ENCODE measurements at regions not wholly inside any gene's neighbourhood (a gene's known extent, or its start where the extent isn't known, plus 50 kb on each side); places are given as distances from the start of the nearest gene placed in this dataset.

DNA sequence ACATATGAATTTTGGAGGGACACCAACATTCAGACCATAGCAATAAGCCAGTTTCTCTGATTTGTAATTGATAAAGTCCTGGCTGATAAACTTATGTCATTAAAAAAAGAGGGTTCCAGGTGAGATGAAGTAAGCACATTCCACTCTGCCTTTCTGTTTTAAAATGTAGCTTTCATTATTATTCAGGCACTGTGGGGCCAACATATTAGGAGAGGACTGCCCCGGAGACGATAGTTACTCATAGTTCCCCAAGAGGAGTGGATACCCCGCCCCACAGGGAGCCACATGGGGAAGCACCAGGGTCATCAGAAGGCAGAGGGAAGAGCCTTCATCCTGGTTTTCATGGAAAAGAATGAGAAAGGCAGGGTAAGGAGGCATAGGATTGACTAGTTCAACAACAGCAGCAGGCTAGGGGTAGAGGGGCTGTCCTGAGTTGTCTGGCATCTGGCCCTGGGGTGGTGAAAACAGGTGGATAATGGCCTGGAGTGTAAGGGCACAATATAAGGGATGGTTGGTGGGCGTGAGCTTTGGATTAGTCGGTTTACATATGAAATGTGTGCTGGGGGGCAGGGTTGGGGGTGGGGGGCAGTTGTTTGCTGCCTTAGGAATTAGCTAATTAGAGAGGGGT is 78.7 kb upstream of the PROK2 start:
- no peak for DNase-seq (ENCODE audit: low read depth in 2 of 2)

DNA sequence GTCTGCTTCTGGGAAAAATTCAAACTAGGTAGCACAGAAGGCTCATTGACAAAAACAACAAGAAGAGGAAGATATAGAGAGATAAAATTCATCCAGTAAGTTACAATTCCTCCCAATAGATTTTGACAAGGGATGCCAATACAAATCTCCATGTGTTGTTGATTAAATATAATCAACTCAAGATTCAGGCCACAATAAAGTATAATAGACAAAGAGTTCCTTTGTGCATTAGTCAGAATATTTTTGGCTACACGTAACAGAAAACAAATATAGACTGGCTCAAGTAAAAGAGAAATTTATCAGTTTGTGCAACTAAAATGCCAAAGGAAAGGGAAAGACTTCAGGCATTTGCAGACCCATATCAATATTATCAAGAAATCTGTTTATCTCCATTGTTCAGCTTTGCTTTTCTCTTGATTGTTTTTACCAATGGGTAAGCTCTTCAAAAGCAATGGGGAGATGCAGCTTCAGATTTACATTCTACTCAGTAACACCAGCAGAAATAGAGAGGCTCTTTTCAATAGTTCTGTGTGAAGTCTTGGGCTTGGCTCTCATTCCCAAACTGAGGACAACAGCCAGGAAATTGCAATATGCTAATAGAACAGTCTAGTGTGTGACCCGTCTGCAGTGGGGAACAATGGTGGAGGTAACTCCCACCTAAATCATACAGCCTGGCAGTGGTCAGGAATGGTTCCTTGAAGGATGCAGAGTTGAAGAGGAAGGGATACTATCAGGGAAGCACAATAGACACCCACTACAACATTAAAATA is 77.6 kb upstream of the PROK2 start:
- DNase-seq (ENCODE audit: low read depth in 2 of 2), result no peak

DNA sequence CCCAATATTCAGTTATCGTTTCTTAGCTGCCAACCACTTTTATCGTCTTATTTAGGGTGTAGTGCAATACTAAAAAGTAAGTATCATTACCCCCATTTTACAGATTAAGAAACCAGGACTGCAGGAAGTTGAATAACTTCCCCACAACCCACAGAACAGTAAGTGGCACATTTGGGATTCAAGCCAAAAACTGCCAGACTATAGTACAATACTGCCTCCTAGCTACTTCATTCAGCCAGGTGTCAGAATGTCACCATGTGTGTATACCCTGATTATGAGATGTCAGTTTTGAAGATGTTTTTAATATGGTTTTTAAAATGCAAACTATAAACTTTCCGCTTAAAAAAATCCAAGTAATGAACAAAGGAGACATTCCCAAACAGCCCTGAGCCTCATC is 74.2 kb upstream of the PROK2 start:
- DNase-seq (ENCODE audit: low read depth in 2 of 2), result no peak

DNA sequence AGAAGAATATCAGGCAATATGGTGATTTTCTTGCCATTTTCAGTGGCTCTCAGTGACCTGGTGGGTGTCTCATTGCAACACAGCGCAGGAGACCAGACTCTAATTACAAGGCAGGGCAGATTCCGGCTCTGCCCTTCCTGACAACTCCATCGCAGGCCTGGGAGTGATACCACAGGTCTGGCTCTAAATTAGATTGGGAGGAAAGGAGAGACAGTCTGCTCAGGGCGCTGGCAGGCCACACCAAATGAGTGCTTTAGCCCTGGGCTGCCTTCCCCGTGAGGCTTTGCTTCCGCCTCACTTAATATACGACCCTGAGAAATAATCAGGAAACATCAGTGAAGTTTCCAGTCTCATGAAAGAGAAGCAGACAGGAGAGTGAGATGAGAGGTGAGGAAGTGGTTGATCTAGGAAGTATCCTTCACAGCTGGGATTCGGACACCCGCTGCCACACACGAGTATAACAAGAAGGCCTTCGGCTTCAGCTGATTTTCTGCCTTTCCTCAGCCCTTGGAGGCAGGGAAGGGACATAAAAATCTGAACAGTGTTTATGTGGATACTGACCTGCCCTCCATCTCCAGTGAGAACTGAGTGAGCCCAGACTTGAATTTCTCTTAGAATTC is 73.7 kb upstream of the PROK2 start:
- no peak for DNase-seq (ENCODE audit: low read depth in 2 of 2)

DNA sequence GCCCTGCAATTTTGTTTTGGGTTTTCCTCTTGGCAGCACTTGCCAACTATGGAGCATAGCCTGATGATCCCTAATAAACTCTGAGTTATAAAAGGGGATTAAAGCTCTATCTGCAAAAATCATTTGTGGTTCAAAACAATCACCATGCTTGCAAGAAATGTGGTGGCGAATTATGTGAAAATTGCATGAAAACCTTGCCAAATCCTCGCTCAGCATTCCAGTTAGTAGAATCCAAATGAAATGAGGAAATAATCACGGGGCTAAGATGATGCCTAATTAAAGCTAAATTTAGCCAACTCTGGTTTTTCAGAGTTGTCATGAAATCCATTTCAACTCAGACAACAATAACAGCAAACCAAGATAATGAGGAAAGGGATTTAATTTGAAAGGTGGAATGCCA is 73.0 kb upstream of the PROK2 start:
- DNase-seq (ENCODE audit: low read depth in 2 of 2), result no peak

DNA sequence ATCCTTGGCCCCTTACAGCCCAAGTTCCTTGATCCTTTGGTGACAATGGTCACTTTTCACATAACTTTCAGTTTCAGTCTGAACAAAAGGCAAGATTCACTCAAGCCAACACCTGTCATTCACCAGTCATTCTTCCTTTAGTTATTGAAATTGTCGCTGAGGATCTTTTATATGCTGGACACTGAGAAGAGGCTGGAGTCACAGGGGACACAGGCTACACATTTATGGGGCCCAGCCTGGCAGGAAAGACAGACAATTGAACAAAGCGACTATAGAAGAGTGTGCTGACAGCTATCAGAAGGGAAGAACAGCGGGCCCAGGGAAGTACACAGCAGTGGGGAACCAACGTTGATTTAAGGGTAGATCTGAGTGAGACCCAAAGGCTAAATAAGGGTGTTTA is 69.8 kb upstream of the PROK2 start:
- DNase-seq (ENCODE audit: low read depth in 2 of 2), result no peak

DNA sequence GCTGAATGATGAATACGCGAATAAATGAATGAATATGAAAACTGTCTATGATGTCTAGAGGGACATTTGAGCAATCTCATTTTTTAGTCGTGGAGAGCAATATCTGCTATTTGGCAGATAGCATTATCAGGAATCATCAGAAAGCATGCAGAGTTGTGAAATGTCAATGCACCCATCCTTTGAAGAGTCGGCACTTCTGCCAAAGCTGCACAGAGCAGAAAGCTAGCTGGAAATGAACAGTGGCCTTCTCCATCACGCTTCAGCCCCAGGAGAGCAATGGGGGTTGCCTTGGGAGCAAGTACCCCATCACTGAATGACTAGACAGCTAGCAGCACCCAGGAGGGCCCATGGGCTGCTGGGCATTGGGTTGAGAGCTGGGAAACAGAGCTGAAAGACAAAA is 69.1 kb upstream of the PROK2 start:
- DNase-seq (ENCODE audit: low read depth in 2 of 2), result no peak

DNA sequence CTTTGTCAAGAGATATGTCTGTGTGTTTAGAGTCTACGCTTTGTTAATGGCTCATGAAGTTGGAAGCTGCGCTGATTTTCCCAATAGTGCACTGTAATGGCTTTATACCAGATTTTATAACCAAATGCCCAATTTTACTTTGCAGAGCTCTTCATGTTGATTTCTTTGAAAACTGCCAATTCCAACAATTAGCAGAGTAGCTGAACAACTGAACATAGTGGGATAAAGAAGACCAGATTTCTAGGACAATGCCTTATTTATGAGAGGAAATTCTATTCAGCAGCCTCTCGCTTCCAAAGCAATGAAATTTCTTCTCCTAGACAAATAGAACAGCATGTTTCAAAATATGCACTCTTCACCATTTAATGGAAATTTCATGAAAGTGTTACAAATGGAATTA is 66.9 kb upstream of the PROK2 start:
- DNase-seq (ENCODE audit: low read depth in 2 of 2), result no peak

DNA sequence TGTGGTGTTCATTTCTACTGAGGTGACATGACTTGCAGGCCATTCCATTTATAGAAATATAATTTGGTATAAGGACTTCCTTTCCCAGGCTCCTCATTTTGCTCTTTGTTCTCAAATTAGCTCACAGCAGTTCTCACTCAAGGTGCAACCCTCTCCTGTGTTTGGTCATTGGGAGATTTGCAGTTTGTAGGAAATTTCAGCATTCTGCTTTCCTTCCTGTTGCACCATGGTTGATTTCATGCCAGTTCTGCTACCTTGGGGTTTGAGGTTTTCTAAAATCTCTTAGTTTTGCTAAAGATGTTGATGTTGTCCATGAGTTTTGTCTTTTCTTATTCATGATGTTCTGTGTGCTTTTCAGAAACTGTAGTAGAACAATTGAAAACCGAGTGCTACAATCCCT is 65.7 kb upstream of the PROK2 start:
- no peak for DNase-seq (ENCODE audit: low read depth in 2 of 2)

DNA sequence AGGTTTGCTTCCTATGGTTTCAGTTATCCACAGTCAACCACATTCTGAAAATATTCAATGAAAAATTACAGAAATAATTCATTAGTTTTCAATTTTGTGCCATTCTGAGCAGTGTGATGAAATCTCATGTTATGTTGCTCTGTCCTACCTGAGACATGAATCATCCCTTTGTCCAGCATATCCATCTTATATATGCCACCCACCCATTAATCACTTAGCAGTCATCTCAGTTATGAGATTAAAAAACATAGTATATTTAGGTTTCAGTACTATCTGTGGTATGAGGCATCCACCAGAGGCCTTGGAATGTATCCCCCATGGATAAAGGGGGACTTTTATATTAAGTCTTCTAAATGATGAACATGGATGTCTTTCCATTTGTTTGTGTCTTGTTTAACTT is 64.7 kb upstream of the PROK2 start:
- DNase-seq (ENCODE audit: low read depth in 2 of 2), result no peak

DNA sequence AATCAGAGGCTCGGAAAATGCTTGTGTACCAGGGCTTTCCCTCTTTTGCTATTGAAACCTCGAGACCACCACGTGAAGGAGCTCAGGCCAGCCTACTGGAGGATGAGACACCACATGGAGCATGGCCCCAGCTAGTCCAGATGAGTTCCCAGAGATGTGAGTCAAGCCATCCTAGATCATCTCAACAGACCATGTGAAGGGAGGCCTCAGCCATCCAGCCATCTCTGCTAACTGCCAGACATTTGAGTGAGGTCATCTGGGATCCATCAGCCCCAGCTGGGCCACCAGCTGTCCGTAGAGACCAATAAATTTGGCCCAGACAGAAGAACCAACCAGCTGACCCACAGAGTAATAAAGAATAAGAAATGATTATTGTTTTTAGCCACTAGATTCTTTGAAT is 62.8 kb upstream of the PROK2 start:
- DNase-seq (ENCODE audit: low read depth in 2 of 2), result no peak

DNA sequence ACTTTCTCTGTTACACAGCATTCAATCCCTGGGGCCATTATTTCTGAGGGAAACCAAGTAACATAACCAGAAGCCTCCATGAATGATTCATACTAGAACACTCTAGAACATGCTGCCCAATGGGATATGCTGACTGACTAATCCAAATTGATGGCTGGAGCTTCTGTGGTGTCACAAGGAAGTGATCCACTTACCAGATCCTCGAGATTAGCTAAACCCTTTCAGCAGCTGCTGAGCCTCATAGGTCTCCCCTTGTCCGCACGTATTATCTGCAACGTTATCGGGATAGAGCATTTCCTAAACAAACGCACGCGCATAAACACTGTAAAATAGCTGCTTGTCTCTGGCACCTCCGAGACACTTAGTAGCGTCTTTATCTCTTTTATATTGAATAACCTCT is 61.2 kb upstream of the PROK2 start:
- DNase-seq (ENCODE audit: low read depth in 2 of 2), result no peak

DNA sequence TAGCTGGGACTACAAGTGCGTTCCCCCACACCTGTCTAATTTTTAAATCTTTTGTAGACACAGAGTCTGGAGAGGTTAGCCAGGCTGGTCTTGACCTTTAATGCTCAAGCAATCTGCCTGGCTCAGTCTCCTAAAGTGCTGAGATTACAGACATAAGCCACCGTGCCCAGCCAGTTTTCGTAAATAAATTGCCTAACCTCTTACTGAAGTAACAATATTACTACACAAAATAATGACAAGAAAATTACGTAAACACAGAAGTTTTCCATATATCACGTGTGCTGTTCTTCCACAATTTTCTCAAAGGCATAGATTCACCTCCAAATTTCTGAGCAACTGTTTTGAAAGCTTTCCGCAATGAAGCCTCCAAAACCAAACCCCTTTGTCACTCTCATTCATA is 58.1 kb upstream of the PROK2 start:
- DNase-seq (ENCODE audit: low read depth in 2 of 2), result no peak

DNA sequence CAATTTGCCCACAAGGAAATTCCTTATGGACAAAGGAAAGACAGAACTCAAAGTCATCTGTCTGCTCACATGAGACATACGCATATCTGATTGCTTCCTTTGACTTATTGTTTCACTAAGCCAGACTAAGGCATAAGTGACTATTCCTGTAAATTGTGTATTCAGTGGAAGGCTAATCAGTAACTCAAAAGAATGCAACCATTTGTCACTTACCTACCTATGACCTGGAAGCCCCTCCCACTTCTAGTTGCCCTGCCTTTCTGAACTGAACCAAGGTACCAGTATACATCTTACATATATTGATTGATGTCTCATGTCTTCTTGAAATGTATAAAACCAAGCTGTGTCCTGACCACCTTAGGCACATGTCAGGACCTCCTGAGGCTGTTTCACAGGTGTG is 53.5 kb upstream of the PROK2 start:
- DNase-seq (ENCODE audit: low read depth in 2 of 2), result no peak

All from stimulated activated CD8-positive, alpha-beta memory T cell treated with anti-CD3 and anti-CD28 coated beads, Interleukin-7, amount 100 ng/mL, for 4 hours (primary cell).